Pancreas (tissue), 10 donors: ENCODE measurements at regions not wholly inside any gene's neighbourhood (a gene's known extent, or its start where the extent isn't known, plus 50 kb on each side); places are given as distances from the start of the nearest gene placed in this dataset.

Source experiments
- ATAC-seq, 4 donors: fragments of 200-7000 bp; cut with Tn5 transposase; one replicate each; pipeline versions ENCODE4 v1.8.0 to v1.9.1; 2020; ENCODE audit warnings: mild to moderate bottlenecking in 4 of 4, moderate library complexity in 4 of 4
- DNase-seq, 6 donors: peaks; one replicate each; pipeline ENCODE4 v3.0.0-alpha.2; 2020
- FAIRE-seq: peaks from 2 replicates; lab custom pipeline; 2012; peaks lifted over from hg19 to GRCh38; lab: Jason Lieb, UNC
- H3K27ac ChIP-seq, 4 donors: fragments of 200-600 bp; sonication (generic); 1 replicate in 3 of 4; 2 replicates in 1 of 4; pipeline versions ENCODE4 v1.5.0 to v1.8.0; 2020
- H3K27me3 ChIP-seq, 4 donors: fragments of 200-600 bp; one replicate each; pipeline ENCODE4 v1.8.0; 2021
- H3K36me3 ChIP-seq, 3 donors: fragments of 200-600 bp; sonication (generic) in 1 of 3; one replicate each; pipeline versions ENCODE4 v1.5.0 to v1.8.0; 2020 to 2021
- H3K4me1 ChIP-seq, 3 donors: fragments of 200-600 bp; one replicate each; pipeline ENCODE4 v1.8.0; 2021
- H3K4me3 ChIP-seq, 4 donors: fragments of 200-600 bp; sonication (generic) in 2 of 4; one replicate each; pipeline versions ENCODE4 v1.5.0 to v1.8.0; 2020 to 2021
- H3K9me3 ChIP-seq, 4 donors: fragments of 200-600 bp; one replicate each; pipeline ENCODE4 v1.8.0; 2021
- CTCF ChIP-seq, 4 donors: fragments of 200-600 bp; sonication (generic) in 3 of 4; IDR thresholded peaks; one replicate each; pipeline versions ENCODE4 v1.5.0 to v1.8.0; 2021; ENCODE audit warnings: antibody characterized with exemption in 4 of 4
- WGBS, 2 donors: extraction: QIAGEN DNeasy Blood & Tissue Kit; methylation state at CpG; one replicate each; pipeline ENCODE4 v1.1.7; 2013; 5-methylcytosine and 5-hydroxymethylcytosine counted together
- intact Hi-C, 3 donors: fragments of 100-400 bp; cut with DNase I; formaldehyde crosslinking; loops; one replicate each; pipeline versions ENCODE4 v1.11.1 to v1.14.2; 2022
- donor health status: healthy with polysubstance abuse.
- donor health status: DM: no; HTN: no; CAD: no; lungs with moderate emphysema.
- donor health status: DM: no; HTN: no; CAD: no.
- donor health status: control.
- donor health status: control.
- donor health status: Bipolar disorder and iron deficiency.
- donor health status: DM: yes; HTN: yes; CAD: no.
- donor health status: DM: no; HTN: no; CAD: no.
- donor health status: DM: no; HTN: no; CAD: no.
- donor health status: DM: yes; HTN: yes; CAD: no.

GRCh38 chr10:130364631-130365411 lies 228.6 kb downstream of the GLRX3 start:
- no peaks in the 10 kb centered on the region for H3K4me1 ChIP-seq
- H3K27me3 ChIP-seq: no peaks in the 10 kb centered on the region
- no peak overlapping the region for H3K4me3 ChIP-seq

GRCh38 chr10:130368761-130369560 lies 232.8 kb downstream of the GLRX3 start:
- DNase-seq: no peak
- Histone ChIP-seq H3K27ac (no peak overlapping the region), H3K4me1 (no peaks in the 10 kb centered on the region), H3K4me3 (no peak overlapping the region), H3K9me3 (no peaks in the 10 kb centered on the region), H3K36me3 (no peaks in the 10 kb centered on the region), H3K27me3 (no peaks in the 10 kb centered on the region)
- WGBS, 2 donors: 73 to 75% methylated on average over 20 of the region's 20 CpGs
- FAIRE-seq: no peak
- intact Hi-C loops: no loop called here
- ATAC-seq: no peak
- no peak for TF ChIP-seq CTCF (IDR thresholded peaks at IDR 0.05)

More at GRCh38 chr10:130364631-130365411, 228.6 kb downstream of the GLRX3 start:
- Histone ChIP-seq H3K9me3 (no peaks in the 10 kb centered on the region), H3K27ac (no peak overlapping the region), H3K36me3 (no peaks in the 10 kb centered on the region)
- no peak for FAIRE-seq
- DNase-seq: no peak
- ATAC-seq: no peak
- no peak for TF ChIP-seq CTCF (IDR thresholded peaks at IDR 0.05)
- intact Hi-C loops: no loop called here
- 77 to 80% methylated on average over 17 of the region's 17 CpGs for WGBS, 2 donors

- intact Hi-C loops: no loop called here
- no peak for TF ChIP-seq CTCF (IDR thresholded peaks at IDR 0.05)
- WGBS, 2 donors: 72 to 81% methylated on average over 13 of the region's 13 CpGs
- Histone ChIP-seq H3K27ac (no peak overlapping the region), H3K4me1 (no peaks in the 10 kb centered on the region), H3K27me3 (no peaks in the 10 kb centered on the region), H3K4me3 (no peak overlapping the region), H3K36me3 (no peaks in the 10 kb centered on the region), H3K9me3 (no peaks in the 10 kb centered on the region)
- FAIRE-seq (no peak), ATAC-seq (no peak), DNase-seq (no peak)
Measured at GRCh38 chr10:130369645-130370381, 233.6 kb downstream of the GLRX3 start.

GRCh38 chr10:130370721-130371120 lies 234.5 kb downstream of the GLRX3 start:
- ATAC-seq (no peak), DNase-seq (no peak), FAIRE-seq (no peak)
- WGBS, 2 donors: 79 to 87% methylated on average over 10 of the region's 10 CpGs
- no peaks in the 10 kb centered on the region for H3K4me1 ChIP-seq
- H3K27me3 ChIP-seq: no peaks in the 10 kb centered on the region
- no peak overlapping the region for H3K27ac ChIP-seq
- no peak for TF ChIP-seq CTCF (IDR thresholded peaks at IDR 0.05)
- H3K9me3 ChIP-seq: no peaks in the 10 kb centered on the region
- intact Hi-C loops: no loop called here
- no peaks in the 10 kb centered on the region for H3K36me3 ChIP-seq
- no peak overlapping the region for H3K4me3 ChIP-seq
